ENCODE measurements at regions not wholly inside any gene's neighbourhood (a gene's known extent, or its start where the extent isn't known, plus 50 kb on each side); places are given as distances from the start of the nearest gene placed in this dataset.

DNA sequence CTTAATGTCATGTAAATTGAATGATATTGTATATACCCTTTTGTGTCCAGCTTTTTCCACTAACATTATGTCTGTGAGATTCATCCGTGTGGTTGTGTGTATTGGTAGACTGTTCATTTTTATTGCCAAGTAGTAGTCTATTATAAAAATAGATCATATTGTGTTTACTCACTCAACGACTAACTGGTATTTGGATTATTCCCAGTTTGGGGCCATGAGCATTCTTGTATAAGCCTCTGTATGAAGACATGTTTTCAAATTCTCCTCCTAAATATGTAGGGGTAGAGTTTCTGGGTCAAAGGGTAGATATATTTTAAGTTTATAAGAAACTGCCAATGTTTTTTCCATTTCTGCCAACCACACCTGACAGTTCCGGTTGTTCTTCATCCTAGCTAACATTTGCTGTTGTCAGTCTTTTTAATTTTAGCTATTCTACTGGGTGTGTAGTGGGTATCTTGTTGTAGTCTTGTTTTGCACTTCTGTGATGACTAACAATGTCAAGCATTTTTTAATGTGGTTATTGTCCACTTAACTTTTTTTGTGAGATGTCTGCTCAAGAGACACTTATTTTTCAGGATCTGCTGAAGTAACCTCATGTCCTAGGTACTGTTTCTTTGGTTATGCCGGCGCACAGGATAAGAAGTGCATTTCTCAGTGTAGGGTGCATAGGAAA, 93.2 kb downstream of the DACT1 start:
- TF ChIP-seq, protein P1, sequence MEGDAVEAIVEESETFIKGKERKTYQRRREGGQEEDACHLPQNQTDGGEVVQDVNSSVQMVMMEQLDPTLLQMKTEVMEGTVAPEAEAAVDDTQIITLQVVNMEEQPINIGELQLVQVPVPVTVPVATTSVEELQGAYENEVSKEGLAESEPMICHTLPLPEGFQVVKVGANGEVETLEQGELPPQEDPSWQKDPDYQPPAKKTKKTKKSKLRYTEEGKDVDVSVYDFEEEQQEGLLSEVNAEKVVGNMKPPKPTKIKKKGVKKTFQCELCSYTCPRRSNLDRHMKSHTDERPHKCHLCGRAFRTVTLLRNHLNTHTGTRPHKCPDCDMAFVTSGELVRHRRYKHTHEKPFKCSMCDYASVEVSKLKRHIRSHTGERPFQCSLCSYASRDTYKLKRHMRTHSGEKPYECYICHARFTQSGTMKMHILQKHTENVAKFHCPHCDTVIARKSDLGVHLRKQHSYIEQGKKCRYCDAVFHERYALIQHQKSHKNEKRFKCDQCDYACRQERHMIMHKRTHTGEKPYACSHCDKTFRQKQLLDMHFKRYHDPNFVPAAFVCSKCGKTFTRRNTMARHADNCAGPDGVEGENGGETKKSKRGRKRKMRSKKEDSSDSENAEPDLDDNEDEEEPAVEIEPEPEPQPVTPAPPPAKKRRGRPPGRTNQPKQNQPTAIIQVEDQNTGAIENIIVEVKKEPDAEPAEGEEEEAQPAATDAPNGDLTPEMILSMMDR (IDR thresholded peaks at IDR 0.05; ENCODE audit: insufficient read depth, low read length, poor library complexity, severe bottlenecking), result no peak
- no peak overlapping the region for H3K4me3 ChIP-seq (replicated peaks; ENCODE audit: low read depth, low read length)

DNA sequence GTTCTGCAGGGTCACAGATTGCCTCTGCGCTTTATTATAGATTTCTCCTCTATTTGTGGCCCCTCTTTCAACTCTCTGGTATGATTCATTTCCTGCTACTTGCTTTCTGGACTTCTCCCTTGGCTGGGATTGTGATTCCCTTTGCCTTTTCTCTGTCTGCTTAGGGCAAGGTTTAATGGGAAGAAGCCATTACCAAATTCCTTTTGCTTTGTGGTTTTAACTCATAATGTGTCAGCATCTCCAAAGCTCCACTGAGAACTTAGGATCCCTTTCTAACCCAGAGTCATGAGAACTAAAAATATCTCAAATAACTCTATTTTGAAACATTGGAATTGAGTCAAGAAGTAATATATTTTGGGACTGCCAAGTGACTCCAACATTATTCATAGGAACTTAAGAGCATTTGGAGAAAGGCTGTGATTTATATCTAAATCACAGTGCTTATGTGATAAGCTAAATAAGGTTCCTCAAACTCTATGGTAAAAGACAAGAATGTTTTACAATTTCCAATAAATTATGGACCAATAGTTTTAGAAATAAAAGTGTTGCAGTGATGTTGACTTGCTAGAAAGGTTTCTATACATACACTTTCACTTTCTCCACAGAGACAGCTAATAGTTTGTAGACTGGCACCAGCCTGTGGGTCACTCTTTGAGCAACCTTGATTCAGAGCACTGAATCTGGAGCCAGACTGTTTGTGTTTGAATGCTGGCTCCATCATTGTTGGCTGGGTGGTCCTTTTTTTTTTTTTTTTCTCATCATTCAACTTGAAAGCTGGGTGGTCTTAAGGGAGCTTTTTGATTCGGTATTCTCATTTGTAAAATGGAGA, 93.9 kb downstream of the DACT1 start:
- Histone ChIP-seq H3K4me3 (replicated peaks; ENCODE audit: low read depth, low read length) (no peak overlapping the region), H3K27me3 (replicated peaks; ENCODE audit: control insufficient read depth, insufficient read depth, low read length) (no peaks in the 10 kb centered on the region), H3K36me3 (ENCODE audit: control insufficient read depth, insufficient read depth, low read length) (no peaks in the 10 kb centered on the region)
- TF ChIP-seq, protein P1 (IDR thresholded peaks at IDR 0.05; ENCODE audit: insufficient read depth, low read length, poor library complexity, severe bottlenecking), result no peak
- no peak for DNase-seq (ENCODE audit: extremely low read depth, insufficient read length)

More for the DNA sequence above, 93.2 kb downstream of the DACT1 start:
- Histone ChIP-seq H3K27me3 (replicated peaks; ENCODE audit: control insufficient read depth, insufficient read depth, low read length) (no peaks in the 10 kb centered on the region), H3K36me3 (ENCODE audit: control insufficient read depth, insufficient read depth, low read length) (no peaks in the 10 kb centered on the region)
- no peak for DNase-seq (ENCODE audit: extremely low read depth, insufficient read length)

DNA sequence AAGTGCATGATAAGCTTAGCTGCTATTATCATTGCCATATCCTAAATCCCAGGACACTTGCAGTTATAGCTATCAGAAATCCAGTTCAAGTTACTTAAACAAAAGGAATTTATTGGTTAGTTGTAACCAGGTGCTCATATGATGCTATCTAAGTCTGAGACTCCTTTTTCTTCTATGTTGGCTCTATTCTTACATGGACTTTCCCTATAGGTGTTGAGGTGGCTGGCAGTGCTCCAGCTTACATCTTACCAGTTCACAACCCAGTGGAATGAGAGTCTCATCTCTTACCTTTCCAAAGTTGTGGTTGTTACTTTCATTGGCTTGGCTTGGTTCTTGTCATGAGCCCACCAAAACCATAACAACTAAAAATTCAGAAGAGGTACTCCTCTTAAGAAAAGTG, 94.6 kb downstream of the DACT1 start:
- Histone ChIP-seq H3K36me3 (ENCODE audit: control insufficient read depth, insufficient read depth, low read length) (no peaks in the 10 kb centered on the region), H3K4me3 (replicated peaks; ENCODE audit: low read depth, low read length) (no peak overlapping the region), H3K27me3 (replicated peaks; ENCODE audit: control insufficient read depth, insufficient read depth, low read length) (no peaks in the 10 kb centered on the region)
- no peak for DNase-seq (ENCODE audit: extremely low read depth, insufficient read length)
- TF ChIP-seq, protein P1 (IDR thresholded peaks at IDR 0.05; ENCODE audit: insufficient read depth, low read length, poor library complexity, severe bottlenecking), result no peak

DNA sequence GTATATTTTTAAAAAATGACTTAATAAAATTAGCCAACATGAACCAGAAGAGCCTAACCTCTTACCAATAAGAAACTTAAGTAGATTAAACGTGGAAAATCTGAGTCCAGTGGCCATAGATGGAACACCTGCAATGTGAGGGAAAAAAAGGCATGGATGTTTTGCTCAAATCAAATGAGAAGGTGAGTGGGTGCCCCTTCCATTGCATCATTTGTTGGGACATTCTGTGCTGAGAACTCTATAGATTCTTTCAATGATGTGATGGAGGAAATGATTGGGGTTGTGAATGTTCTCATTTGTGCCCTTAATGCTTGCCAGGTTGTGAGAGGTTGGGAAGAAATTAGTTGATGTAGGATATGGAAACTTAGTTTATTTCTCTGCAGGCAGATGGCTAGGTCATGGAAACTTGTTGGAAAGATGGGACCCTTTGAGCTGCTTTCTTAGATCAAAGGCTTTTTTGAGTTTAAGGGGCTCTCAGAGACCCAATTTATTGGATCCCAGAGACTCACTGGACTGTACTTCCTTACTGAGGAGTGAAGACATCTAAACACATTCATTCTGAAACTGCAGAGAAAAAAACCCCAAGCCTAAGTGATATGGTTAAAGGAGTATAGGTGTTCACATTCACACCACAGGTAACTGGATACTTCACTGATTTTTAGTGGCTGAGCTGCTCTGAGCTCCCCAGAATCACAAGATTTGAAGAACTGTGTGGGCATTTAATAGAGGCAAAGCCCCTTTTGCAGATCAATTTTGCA, 95.9 kb downstream of the DACT1 start:
- TF ChIP-seq, protein P1 (IDR thresholded peaks at IDR 0.05; ENCODE audit: insufficient read depth, low read length, poor library complexity, severe bottlenecking), result no peak
- no peaks in the 10 kb centered on the region for H3K27me3 ChIP-seq (replicated peaks; ENCODE audit: control insufficient read depth, insufficient read depth, low read length)

DNA sequence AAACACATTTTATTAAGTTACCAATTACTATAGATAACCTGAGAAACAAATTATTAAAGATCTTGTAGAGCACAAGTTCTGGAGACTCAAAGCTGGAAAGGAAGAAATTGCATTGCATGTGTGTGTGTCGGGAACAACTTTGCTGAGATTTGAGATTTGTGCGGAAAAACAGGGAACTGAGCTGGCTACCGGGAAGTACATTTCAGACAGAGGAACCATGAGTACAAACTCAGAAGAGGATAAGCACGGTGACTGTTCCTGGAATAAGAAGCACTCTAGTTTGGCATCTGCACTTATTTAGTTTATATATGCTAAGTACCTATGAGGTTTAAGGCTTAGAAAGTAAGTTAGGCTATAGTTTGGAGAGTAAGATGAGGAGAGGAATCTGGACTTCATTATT, 97.8 kb downstream of the DACT1 start:
- TF ChIP-seq, protein P1 (IDR thresholded peaks at IDR 0.05; ENCODE audit: insufficient read depth, low read length, poor library complexity, severe bottlenecking), result no peak

More for the DNA sequence above, 95.9 kb downstream of the DACT1 start:
- no peaks in the 10 kb centered on the region for H3K36me3 ChIP-seq (ENCODE audit: control insufficient read depth, insufficient read depth, low read length)
- H3K4me3 ChIP-seq (replicated peaks; ENCODE audit: low read depth, low read length), result no peak overlapping the region
- no peak for DNase-seq (ENCODE audit: extremely low read depth, insufficient read length)

More for the DNA sequence above, 97.8 kb downstream of the DACT1 start:
- no peak for DNase-seq (ENCODE audit: extremely low read depth, insufficient read length)
- no peaks in the 10 kb centered on the region for H3K27me3 ChIP-seq (replicated peaks; ENCODE audit: control insufficient read depth, insufficient read depth, low read length)
- H3K36me3 ChIP-seq (ENCODE audit: control insufficient read depth, insufficient read depth, low read length), result no peaks in the 10 kb centered on the region
- H3K4me3 ChIP-seq (replicated peaks; ENCODE audit: low read depth, low read length), result no peak overlapping the region
